ENCODE measurements at regions not wholly inside any gene's neighbourhood (a gene's known extent, or its start where the extent isn't known, plus 50 kb on each side); places are given as distances from the start of the nearest gene placed in this dataset.

GRCh38 chr14:98592611-98593170 is 679.3 kb downstream of the BCL11B start:
- no peak for TF ChIP-seq EZH2phosphoT487 (IDR thresholded peaks at IDR 0.05; ENCODE audit: insufficient read depth, low read depth)
- no peak for TF ChIP-seq EZH2 (IDR thresholded peaks at IDR 0.05; ENCODE audit: insufficient read depth, poor library complexity, severe bottlenecking)

Data from GM23248 (cell line).